ENCODE measurements at regions not wholly inside any gene's neighbourhood (a gene's known extent, or its start where the extent isn't known, plus 50 kb on each side); places are given as distances from the start of the nearest gene placed in this dataset.
"Not testable (repeated sequence)": the region's sequence is repeated elsewhere in the genome, so short reads cannot be mapped to it uniquely, and the experiment has no call there.

DNA sequence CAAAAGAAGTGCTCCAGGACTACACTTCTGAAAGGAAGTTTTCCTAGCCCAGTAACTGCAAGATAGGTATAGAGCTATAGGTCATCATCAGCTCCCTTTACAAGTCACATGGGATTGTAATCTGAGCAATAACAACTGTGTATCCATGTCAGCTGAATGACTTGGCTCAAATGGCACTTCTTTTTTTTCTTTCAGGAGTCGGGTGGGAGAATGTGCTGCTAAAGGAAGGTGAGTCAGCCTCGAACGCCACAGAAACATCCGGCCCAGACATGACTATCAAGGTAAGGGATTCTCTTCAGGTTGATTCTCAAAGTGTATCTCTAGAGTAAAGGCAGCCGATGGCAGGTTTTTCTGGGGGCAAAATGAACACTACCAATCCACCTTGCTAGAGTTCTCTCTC is 192.2 kb downstream of the C9orf152 start:
- DNase-seq (ENCODE audit: low spot score), result no peak
- H3K27me3 Mint-ChIP-seq (ENCODE audit: unreplicated experiment), result no peaks in the 10 kb centered on the region
- no peaks in the 10 kb centered on the region for H3K4me1 Mint-ChIP-seq (ENCODE audit: unreplicated experiment)
- TF ChIP-seq, protein P1, sequence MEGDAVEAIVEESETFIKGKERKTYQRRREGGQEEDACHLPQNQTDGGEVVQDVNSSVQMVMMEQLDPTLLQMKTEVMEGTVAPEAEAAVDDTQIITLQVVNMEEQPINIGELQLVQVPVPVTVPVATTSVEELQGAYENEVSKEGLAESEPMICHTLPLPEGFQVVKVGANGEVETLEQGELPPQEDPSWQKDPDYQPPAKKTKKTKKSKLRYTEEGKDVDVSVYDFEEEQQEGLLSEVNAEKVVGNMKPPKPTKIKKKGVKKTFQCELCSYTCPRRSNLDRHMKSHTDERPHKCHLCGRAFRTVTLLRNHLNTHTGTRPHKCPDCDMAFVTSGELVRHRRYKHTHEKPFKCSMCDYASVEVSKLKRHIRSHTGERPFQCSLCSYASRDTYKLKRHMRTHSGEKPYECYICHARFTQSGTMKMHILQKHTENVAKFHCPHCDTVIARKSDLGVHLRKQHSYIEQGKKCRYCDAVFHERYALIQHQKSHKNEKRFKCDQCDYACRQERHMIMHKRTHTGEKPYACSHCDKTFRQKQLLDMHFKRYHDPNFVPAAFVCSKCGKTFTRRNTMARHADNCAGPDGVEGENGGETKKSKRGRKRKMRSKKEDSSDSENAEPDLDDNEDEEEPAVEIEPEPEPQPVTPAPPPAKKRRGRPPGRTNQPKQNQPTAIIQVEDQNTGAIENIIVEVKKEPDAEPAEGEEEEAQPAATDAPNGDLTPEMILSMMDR (IDR thresholded peaks at IDR 0.05; ENCODE audit: unreplicated experiment), result no peak
- H3K9me3 Mint-ChIP-seq (ENCODE audit: unreplicated experiment), result no peaks in the 10 kb centered on the region
- H3K27ac Mint-ChIP-seq (ENCODE audit: unreplicated experiment), result no peak overlapping the region
- no peak overlapping the region for H3K4me3 Mint-ChIP-seq (ENCODE audit: unreplicated experiment)
- no peaks in the 10 kb centered on the region for H3K36me3 Mint-ChIP-seq (ENCODE audit: low read depth, unreplicated experiment)

DNA sequence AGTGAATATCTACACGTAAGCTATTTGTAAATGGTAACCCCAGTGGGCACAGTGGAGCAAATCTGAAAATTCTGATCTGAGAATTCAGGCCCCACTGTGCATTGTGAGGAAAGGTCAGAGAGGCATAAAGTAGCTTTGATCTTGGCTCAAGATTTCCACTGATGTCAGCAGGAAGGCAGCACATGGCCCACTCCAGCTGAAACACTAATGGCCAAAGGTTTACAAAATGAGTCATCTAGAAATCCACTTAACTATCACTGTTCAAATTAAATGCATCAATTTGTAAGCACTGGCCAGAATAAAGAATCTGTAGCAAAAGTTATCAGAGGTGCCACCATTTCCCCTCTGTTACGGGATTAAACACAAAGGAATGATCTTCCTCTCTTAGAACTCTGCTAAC is 191.6 kb downstream of the C9orf152 start:
- H3K27ac Mint-ChIP-seq (ENCODE audit: unreplicated experiment), result no peak overlapping the region
- no peak for DNase-seq (ENCODE audit: low spot score)
- TF ChIP-seq, protein P1 (IDR thresholded peaks at IDR 0.05; ENCODE audit: unreplicated experiment), result no peak
- no peaks in the 10 kb centered on the region for H3K27me3 Mint-ChIP-seq (ENCODE audit: unreplicated experiment)
- H3K36me3 Mint-ChIP-seq (ENCODE audit: low read depth, unreplicated experiment), result no peaks in the 10 kb centered on the region
- H3K4me1 Mint-ChIP-seq (ENCODE audit: unreplicated experiment), result no peaks in the 10 kb centered on the region
- H3K9me3 Mint-ChIP-seq (ENCODE audit: unreplicated experiment), result no peaks in the 10 kb centered on the region
- no peak overlapping the region for H3K4me3 Mint-ChIP-seq (ENCODE audit: unreplicated experiment)

DNA sequence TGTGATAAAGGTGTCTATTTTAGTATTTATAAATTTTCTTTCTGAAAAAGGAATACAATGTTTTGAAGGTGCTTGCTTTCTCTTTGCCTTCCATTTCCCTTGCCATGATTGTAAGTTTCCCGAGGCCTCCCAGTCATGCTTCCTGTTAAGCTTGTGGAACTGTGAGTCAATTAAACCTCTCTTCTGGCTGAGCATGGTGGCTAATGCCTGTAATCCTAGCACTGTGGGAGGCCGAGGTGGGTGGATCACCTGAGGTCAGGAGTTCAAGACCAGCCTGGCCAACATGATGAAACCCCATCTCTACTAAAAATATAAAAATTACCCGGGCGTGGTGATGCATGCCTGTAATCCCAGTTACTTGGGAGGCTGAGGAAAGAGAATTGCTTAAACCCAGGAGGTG is 187.7 kb downstream of the C9orf152 start:
- not testable (repeated sequence) for H3K36me3 Mint-ChIP-seq (ENCODE audit: low read depth, unreplicated experiment); H3K4me1 Mint-ChIP-seq (ENCODE audit: unreplicated experiment); H3K27ac Mint-ChIP-seq (ENCODE audit: unreplicated experiment); DNase-seq (ENCODE audit: low spot score); H3K27me3 Mint-ChIP-seq (ENCODE audit: unreplicated experiment); H3K9me3 Mint-ChIP-seq (ENCODE audit: unreplicated experiment); H3K4me3 Mint-ChIP-seq (ENCODE audit: unreplicated experiment)

DNA sequence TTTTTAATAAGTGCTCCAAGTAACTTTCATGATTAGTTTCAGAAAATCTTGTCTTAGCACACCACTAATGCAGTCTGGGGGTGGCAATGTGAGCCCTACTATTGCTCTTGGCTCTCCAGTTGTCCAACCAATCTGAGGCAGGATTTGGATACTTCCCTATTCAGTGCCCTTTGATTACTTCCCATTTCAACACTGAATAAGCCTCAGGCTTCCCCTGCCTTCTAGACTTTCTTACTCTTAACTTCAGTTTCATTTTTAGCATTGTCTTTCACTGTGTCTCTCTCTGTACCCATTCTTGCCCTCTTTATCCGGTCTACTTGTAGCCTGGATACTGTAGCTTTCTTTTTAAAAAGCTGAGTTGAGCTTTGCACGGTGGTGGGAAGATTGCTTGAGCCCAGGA is 186.1 kb downstream of the C9orf152 start:
- Mint-ChIP-seq H3K4me3 (ENCODE audit: unreplicated experiment) (no peak overlapping the region), H3K4me1 (ENCODE audit: unreplicated experiment) (peaks cover 15% of the 10 kb centered on the region), H3K27ac (ENCODE audit: unreplicated experiment) (peak overlapping the region; percentile 42), H3K9me3 (ENCODE audit: unreplicated experiment) (no peaks in the 10 kb centered on the region), H3K36me3 (ENCODE audit: low read depth, unreplicated experiment) (no peaks in the 10 kb centered on the region), H3K27me3 (ENCODE audit: unreplicated experiment) (peaks cover 2% of the 10 kb centered on the region)
- TF ChIP-seq, protein P1 (IDR thresholded peaks at IDR 0.05; ENCODE audit: unreplicated experiment), result no peak
- DNase-seq (ENCODE audit: low spot score), result no peak

DNA sequence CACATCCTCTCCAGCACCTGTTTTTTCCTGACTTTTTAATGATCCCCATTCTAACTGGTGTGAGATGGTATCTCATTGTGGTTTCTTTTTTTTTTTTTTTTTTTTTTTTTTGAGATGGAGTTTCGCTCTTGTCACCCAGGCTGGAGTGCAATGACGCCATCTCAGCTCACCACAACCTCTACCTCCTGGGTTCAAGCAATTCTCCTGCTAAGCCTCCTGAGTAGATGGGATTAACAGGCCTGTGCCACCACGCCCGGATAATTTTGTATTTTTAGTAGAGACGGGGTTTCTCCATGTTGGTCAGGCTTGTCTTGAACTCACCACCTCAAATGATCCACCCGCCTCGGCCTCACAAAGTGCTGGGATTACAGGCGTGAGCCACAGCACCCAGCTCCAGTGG is 184.7 kb downstream of the C9orf152 start:
- not testable (repeated sequence) for H3K36me3 Mint-ChIP-seq (ENCODE audit: low read depth, unreplicated experiment); H3K9me3 Mint-ChIP-seq (ENCODE audit: unreplicated experiment); H3K27me3 Mint-ChIP-seq (ENCODE audit: unreplicated experiment); H3K4me3 Mint-ChIP-seq (ENCODE audit: unreplicated experiment); H3K27ac Mint-ChIP-seq (ENCODE audit: unreplicated experiment); DNase-seq (ENCODE audit: low spot score)
- peaks cover 28% of the 10 kb centered on the region for H3K4me1 Mint-ChIP-seq (ENCODE audit: unreplicated experiment)

DNA sequence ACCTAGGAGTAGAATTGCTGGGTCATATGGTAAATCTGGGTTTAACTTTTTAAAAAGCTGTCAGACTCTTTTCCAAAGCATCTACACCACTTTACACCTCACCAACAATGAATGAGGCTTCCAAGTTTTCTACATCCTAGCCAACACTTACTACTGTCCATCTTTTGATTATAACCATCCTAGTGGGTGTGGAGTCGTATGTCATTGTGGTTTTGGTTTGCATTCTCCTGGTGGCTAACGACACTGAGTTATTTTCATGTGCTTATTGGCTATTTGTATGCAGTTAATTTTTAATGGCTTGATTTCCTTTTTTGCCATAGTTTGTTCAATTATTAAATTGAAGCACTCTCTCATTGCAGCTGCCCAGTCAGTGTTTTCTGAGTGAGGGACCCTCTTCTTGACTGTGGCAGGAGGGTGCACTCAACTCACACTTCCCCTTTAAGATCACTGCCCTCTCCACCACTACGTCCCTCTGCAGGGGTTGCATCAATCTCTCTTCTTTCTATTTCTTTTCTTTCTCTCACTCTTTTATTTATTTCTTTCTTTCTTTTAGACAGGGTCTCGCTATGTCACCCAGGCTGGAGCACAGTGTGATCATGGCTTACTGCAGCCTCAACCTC is 182.3 kb downstream of the C9orf152 start:
- DNase-seq (ENCODE audit: low spot score), result no peak
- TF ChIP-seq, protein P1 (IDR thresholded peaks at IDR 0.05; ENCODE audit: unreplicated experiment), result no peak
- no peak overlapping the region for H3K27ac Mint-ChIP-seq (ENCODE audit: unreplicated experiment)
- H3K4me3 Mint-ChIP-seq (ENCODE audit: unreplicated experiment), result no peak overlapping the region
- H3K36me3 Mint-ChIP-seq (ENCODE audit: low read depth, unreplicated experiment), result no peaks in the 10 kb centered on the region
- H3K27me3 Mint-ChIP-seq (ENCODE audit: unreplicated experiment), result peaks cover 2% of the 10 kb centered on the region
- H3K9me3 Mint-ChIP-seq (ENCODE audit: unreplicated experiment), result no peaks in the 10 kb centered on the region
- H3K4me1 Mint-ChIP-seq (ENCODE audit: unreplicated experiment), result peaks cover 53% of the 10 kb centered on the region
